SK-N-SH (cell line): ENCODE measurements at regions not wholly inside any gene's neighbourhood (a gene's known extent, or its start where the extent isn't known, plus 50 kb on each side); places are given as distances from the start of the nearest gene placed in this dataset.

Experiments used
- CTCF ChIA-PET: fragments of 300-600, 350-600 bp; formaldehyde crosslinking; extraction: SDS; loops from one replicate; lab custom pipeline; 2021; lab: Yijun Ruan, JAX
- POLR2A ChIA-PET: fragments of 350-600 bp; sonication (Branson Sonifier 250); formaldehyde crosslinking; extraction: SDS; loops from one replicate; lab custom pipeline; 2020; ENCODE audit warnings: antibody characterized with exemption, inconsistent platforms; lab: Yijun Ruan, JAX
- DNase-seq: peaks from one replicate; pipeline ENCODE4 v3.0.0; 2012
- H2AFZ ChIP-seq: fragments of 200-600 bp; sonication (generic); 2 replicates; pipeline ENCODE4 v1.8.1; 2016; ENCODE audit warnings: antibody characterized with exemption, mild to moderate bottlenecking, low read depth
- H3F3A ChIP-seq: fragments of 200-600 bp; sonication (generic); replicated peaks from 2 replicates; pipeline ENCODE3; 2016; ENCODE audit warnings: antibody characterized with exemption, mild to moderate bottlenecking; ENCODE audit not compliant: insufficient read depth
- H3K27ac ChIP-seq, 2 experiments: fragments of 200-500 bp in 1 of 2; fragments of 200-600 bp in 1 of 2; sonication (Bioruptor generic) in 1 of 2; sonication (generic), shearing (Covaris generic) in 1 of 2; 2 replicates each; pipeline versions ENCODE4 v1.5.1 to v1.6.1; 2014 to 2016; ENCODE audit warnings: low read depth in 2 of 2, inconsistent platforms in 1 of 2, low read length in 1 of 2, mild to moderate bottlenecking in 1 of 2, mixed read lengths in 1 of 2
- H3K27me3 ChIP-seq: fragments of 200-600 bp; sonication (generic), shearing (Covaris generic); 2 replicates; pipeline ENCODE4 v1.6.1; 2016; ENCODE audit warnings: mixed run types; ENCODE audit not compliant: insufficient read depth
- H3K36me3 ChIP-seq, 2 experiments: fragments of 200-500 bp in 1 of 2; fragments of 200-600 bp in 1 of 2; sonication (Bioruptor generic) in 1 of 2; sonication (generic) in 1 of 2; replicated peaks in 1 of 2; 2 replicates each; pipeline versions ENCODE3 to v1.5.1; 2014 to 2016; ENCODE audit warnings: low read length in 1 of 2, mild to moderate bottlenecking in 1 of 2; ENCODE audit not compliant: insufficient read depth in 2 of 2, control insufficient read depth in 1 of 2
- H3K4me1 ChIP-seq, 2 experiments: fragments of 200-500 bp in 1 of 2; fragments of 200-600 bp in 1 of 2; sonication (Bioruptor generic) in 1 of 2; sonication (generic), shearing (Covaris generic) in 1 of 2; 2 replicates each; pipeline versions ENCODE4 v1.5.1 to v1.6.1; 2014 to 2016; ENCODE audit warnings: low read depth in 1 of 2, low read length in 1 of 2, mixed run types in 1 of 2; ENCODE audit not compliant: insufficient read depth in 2 of 2, control insufficient read depth in 1 of 2
- H3K4me2 ChIP-seq: fragments of 200-600 bp; sonication (generic), shearing (Covaris generic); 2 replicates; pipeline ENCODE4 v1.6.1; 2017; ENCODE audit warnings: mixed run types
- H3K4me3 ChIP-seq, 2 experiments: fragments of 200-500 bp in 1 of 2; fragments of 200-600 bp in 1 of 2; sonication (Bioruptor generic) in 1 of 2; sonication (generic), shearing (Covaris generic) in 1 of 2; 2 replicates each; pipeline versions ENCODE4 v1.5.1 to v1.8.1; 2014 to 2016; ENCODE audit warnings: low read depth in 2 of 2, inconsistent platforms in 1 of 2, low read length in 1 of 2, mild to moderate bottlenecking in 1 of 2, mixed read lengths in 1 of 2, moderate library complexity in 1 of 2
- H3K79me2 ChIP-seq: fragments of 200-600 bp; sonication (generic); 2 replicates; pipeline ENCODE4 v1.8.1; 2017; ENCODE audit warnings: mild to moderate bottlenecking; ENCODE audit not compliant: insufficient read depth
- H3K9ac ChIP-seq: fragments of 200-600 bp; sonication (generic); 2 replicates; pipeline ENCODE4 v1.6.1; 2017; ENCODE audit warnings: mixed run types
- H3K9me2 ChIP-seq: fragments of 200-600 bp; sonication (generic); 2 replicates; pipeline ENCODE4 v1.6.1; 2017; ENCODE audit warnings: mixed run types
- H3K9me3 ChIP-seq: fragments of 200-600 bp; sonication (generic); 2 replicates; pipeline ENCODE4 v1.6.1; 2017; ENCODE audit warnings: mixed run types, mild to moderate bottlenecking, moderate library complexity
- H4K20me1 ChIP-seq: fragments of 200-600 bp; sonication (generic); 2 replicates; pipeline ENCODE4 v1.6.1; 2017; ENCODE audit warnings: mild to moderate bottlenecking, mixed run types; ENCODE audit not compliant: insufficient read depth
- EP300 ChIP-seq, 2 experiments: IDR thresholded peaks; 2 replicates each; pipeline versions ENCODE4 v1.4.0 to v1.6.1; 2012; ENCODE audit warnings: borderline replicate concordance in 1 of 2, low read depth in 1 of 2, low read length in 1 of 2
- FOXM1 ChIP-seq: IDR thresholded peaks from 2 replicates; pipeline ENCODE4 v1.4.0; 2012; ENCODE audit warnings: low read depth, mild to moderate bottlenecking
- JUND ChIP-seq: IDR thresholded peaks from 2 replicates; pipeline ENCODE4 v1.4.0; 2012
- MEF2A ChIP-seq: IDR thresholded peaks from 2 replicates; pipeline ENCODE4 v1.4.0; 2012; ENCODE audit warnings: low read depth, borderline replicate concordance
- MXI1 ChIP-seq: IDR thresholded peaks from 2 replicates; pipeline ENCODE4 v1.6.1; 2012; ENCODE audit warnings: mild to moderate bottlenecking, low read depth, low read length, improper control_type of control experiment
- REST ChIP-seq: IDR thresholded peaks from 2 replicates; pipeline ENCODE4 v1.6.1; 2012; ENCODE audit warnings: mild to moderate bottlenecking, low read depth, low read length, moderate library complexity
- RFX5 ChIP-seq: IDR thresholded peaks from 2 replicates; pipeline ENCODE4 v1.6.1; 2012; ENCODE audit warnings: mild to moderate bottlenecking, improper control_type of control experiment, low read length
- SMC3 ChIP-seq: IDR thresholded peaks from 2 replicates; pipeline ENCODE4 v1.6.1; 2012; ENCODE audit warnings: low read depth, low read length, improper control_type of control experiment
- TCF12 ChIP-seq: IDR thresholded peaks from 2 replicates; pipeline ENCODE4 v1.4.0; 2012
- YY1 ChIP-seq: IDR thresholded peaks from 2 replicates; pipeline ENCODE4 v1.4.0; 2012; ENCODE audit warnings: low read depth, mild to moderate bottlenecking
- WGBS: methylation state at CpG from one replicate; pipeline ENCODE4 v1.1.6; 2017; ENCODE audit warnings: low lambda C conversion rate; 5-methylcytosine and 5-hydroxymethylcytosine counted together
- TF ChIP-seq, protein P1 (sequence below): fragments of 150-350 bp; IDR thresholded peaks from 2 replicates; pipeline ENCODE4 v1.6.1; 2017; ENCODE audit warnings: antibody characterized with exemption, low read length, low read depth, borderline replicate concordance
- TF ChIP-seq, protein P2 (sequence below): IDR thresholded peaks from 2 replicates; pipeline ENCODE4; 2012
- TF ChIP-seq, protein P3 (sequence below): IDR thresholded peaks from 2 replicates; pipeline ENCODE4 v1.4.0; 2012; ENCODE audit warnings: low read depth, borderline replicate concordance

DNA sequence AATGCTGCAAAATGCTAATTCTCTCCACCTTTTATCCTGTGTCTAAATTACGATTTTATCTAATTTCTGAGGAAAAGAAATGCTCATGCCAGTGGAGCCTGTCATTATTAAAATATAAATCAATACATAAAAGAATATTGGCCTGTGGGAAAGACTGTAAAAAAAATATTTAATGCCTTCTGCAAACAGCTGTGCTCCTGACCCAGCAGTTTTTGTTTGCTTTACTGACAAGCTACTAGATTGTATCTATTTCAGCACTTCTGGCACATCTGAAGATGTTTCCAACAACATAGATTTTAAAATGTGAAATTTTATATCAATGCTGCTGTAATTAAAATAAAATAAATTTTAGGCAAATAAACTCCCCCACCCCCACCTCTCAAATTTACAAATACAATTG lies 493.6 kb upstream of the AGTR1 start (continued):
- TF ChIP-seq, protein P1, sequence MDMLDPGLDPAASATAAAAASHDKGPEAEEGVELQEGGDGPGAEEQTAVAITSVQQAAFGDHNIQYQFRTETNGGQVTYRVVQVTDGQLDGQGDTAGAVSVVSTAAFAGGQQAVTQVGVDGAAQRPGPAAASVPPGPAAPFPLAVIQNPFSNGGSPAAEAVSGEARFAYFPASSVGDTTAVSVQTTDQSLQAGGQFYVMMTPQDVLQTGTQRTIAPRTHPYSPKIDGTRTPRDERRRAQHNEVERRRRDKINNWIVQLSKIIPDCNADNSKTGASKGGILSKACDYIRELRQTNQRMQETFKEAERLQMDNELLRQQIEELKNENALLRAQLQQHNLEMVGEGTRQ: no peak
- TF ChIP-seq, protein P2, sequence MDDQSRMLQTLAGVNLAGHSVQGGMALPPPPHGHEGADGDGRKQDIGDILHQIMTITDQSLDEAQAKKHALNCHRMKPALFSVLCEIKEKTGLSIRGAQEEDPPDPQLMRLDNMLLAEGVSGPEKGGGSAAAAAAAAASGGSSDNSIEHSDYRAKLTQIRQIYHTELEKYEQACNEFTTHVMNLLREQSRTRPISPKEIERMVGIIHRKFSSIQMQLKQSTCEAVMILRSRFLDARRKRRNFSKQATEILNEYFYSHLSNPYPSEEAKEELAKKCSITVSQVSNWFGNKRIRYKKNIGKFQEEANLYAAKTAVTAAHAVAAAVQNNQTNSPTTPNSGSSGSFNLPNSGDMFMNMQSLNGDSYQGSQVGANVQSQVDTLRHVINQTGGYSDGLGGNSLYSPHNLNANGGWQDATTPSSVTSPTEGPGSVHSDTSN: no peak

DNA sequence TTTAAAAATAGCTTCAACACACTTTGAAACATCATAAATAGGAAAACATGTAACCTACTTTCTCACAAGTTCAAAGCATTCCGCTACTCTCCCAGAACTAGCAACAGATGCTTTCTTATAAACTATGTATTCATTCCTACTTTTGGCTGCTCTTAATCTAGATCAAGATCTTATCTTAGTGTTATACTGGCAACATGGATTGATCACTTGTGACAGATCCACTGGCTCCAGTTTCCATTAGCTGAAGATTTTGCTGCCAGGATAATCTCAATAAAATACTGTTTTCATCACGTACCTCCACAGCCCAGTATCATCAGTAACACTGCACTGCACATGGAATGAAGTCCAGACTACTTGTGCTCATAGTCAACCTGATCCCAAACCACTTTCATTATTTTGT lies 491.7 kb upstream of the AGTR1 start:
- no peaks in the 10 kb centered on the region for H3K36me3 ChIP-seq
- H3K9me2 ChIP-seq: no peaks in the 10 kb centered on the region
- no peaks in the 10 kb centered on the region for H3F3A ChIP-seq
- H3K4me3 ChIP-seq: no peak overlapping the region
- H3K4me2 ChIP-seq: no peak overlapping the region
- no peaks in the 10 kb centered on the region for H3K79me2 ChIP-seq
- TF ChIP-seq RFX5 (no peak), TCF12 (peak; percentile 83), YY1 (no peak), REST (no peak), MXI1 (no peak), FOXM1 (no peak), MEF2A (peak; percentile 44; the same call in 1 of the 2 replicates), SMC3 (no peak), JUND (0 out of 2 replicates have a peak, but pooled peaks have one; percentile 38), EP300 (IDR thresholded peaks at IDR 0.05; ENCODE audit: borderline replicate concordance in 1 of 2, low read depth in 1 of 2, low read length in 1 of 2) (peak in 1 of 2 experiments; percentile 33; a peak in 1 of 4 replicates)
- TF ChIP-seq, protein P2: peak; percentile 69
- TF ChIP-seq, protein P3, sequence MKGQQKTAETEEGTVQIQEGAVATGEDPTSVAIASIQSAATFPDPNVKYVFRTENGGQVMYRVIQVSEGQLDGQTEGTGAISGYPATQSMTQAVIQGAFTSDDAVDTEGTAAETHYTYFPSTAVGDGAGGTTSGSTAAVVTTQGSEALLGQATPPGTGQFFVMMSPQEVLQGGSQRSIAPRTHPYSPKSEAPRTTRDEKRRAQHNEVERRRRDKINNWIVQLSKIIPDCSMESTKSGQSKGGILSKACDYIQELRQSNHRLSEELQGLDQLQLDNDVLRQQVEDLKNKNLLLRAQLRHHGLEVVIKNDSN: no peak
- TF ChIP-seq, all 33 proteins: peak for 5
- H4K20me1 ChIP-seq: no peaks in the 10 kb centered on the region
- peaks cover 0 to 3% of the 10 kb centered on the region in 2 experiments; a peak in 2 of 4 replicates for H3K4me1 ChIP-seq
- no peak for DNase-seq
- ChIA-PET CTCF (interaction anchor here (1.1 kb wide), 1 partner anchor 10 kb away, joined by 3 read pairs; no protein-coding TSS in a partner anchor), POLR2A (no interaction called here)
- 35% methylated on average over 2 of the region's 2 CpGs for WGBS
- H3K9me3 ChIP-seq: no peaks in the 10 kb centered on the region
- no peak overlapping the region for H3K9ac ChIP-seq
- H2AFZ ChIP-seq: no peak overlapping the region; the same call in 1 of the 2 replicates
- H3K27me3 ChIP-seq: no peaks in the 10 kb centered on the region
- no peak overlapping the region; a peak in 1 of 4 replicates for H3K27ac ChIP-seq
